OCI-LY7 (cell line): ENCODE measurements at regions not wholly inside any gene's neighbourhood (a gene's known extent, or its start where the extent isn't known, plus 50 kb on each side); places are given as distances from the start of the nearest gene placed in this dataset.
"Not testable (repeated sequence)": the region's sequence is repeated elsewhere in the genome, so short reads cannot be mapped to it uniquely, and the experiment has no call there.

Source experiments
- BruUV-seq: library from RNA; stranded (reverse); fragments of 400-500 nt; replicated peaks from 2 replicates; lab custom pipeline; 2021; lab: Mats Ljungman, UMichigan
- CTCF ChIA-PET: fragments of 300-600 bp; sonication (Branson Sonifier 250); formaldehyde crosslinking; loops from one replicate; lab custom pipeline; 2022; ENCODE audit warnings: antibody characterized with exemption; ENCODE audit not compliant: unreplicated experiment; lab: Charles Lee
- POLR2A ChIA-PET: fragments of 300-600 bp; sonication (Branson Sonifier 250); formaldehyde crosslinking; loops from one replicate; lab custom pipeline; 2022; ENCODE audit warnings: antibody characterized with exemption; lab: Charles Lee
- DNase-seq: peaks from one replicate; pipeline ENCODE4 v3.0.0-alpha.2; 2015; ENCODE audit warnings: low spot score
- H2AFZ ChIP-seq: fragments of 200-600 bp; sonication (generic), shearing (Covaris generic); 2 replicates; pipeline ENCODE4 v1.6.1; 2014; ENCODE audit warnings: mild to moderate bottlenecking, antibody characterized with exemption, low read length, moderate library complexity
- H3K27ac ChIP-seq: fragments of 200-600 bp; sonication (generic); 2 replicates; pipeline ENCODE4 v1.5.1; 2014; ENCODE audit warnings: mixed run types, low read depth, mild to moderate bottlenecking, moderate library complexity, low read length, inconsistent platforms; ENCODE audit not compliant: poor library complexity, severe bottlenecking
- H3K36me3 ChIP-seq: fragments of 200-600 bp; sonication (generic); 2 replicates; pipeline ENCODE4 v1.6.1; 2014; ENCODE audit warnings: mild to moderate bottlenecking, antibody characterized with exemption, low read length, moderate library complexity, mixed read lengths; ENCODE audit not compliant: insufficient read depth
- H3K4me1 ChIP-seq: fragments of 200-600 bp; sonication (generic); 2 replicates; pipeline ENCODE4 v1.5.1; 2014; ENCODE audit warnings: mild to moderate bottlenecking, low read length; ENCODE audit not compliant: insufficient read depth, poor library complexity, severe bottlenecking
- H3K4me2 ChIP-seq: fragments of 200-600 bp; sonication (generic); 2 replicates; pipeline ENCODE4 v1.6.1; 2014; ENCODE audit warnings: mild to moderate bottlenecking, low read length
- H3K4me3 ChIP-seq: fragments of 200-600 bp; sonication (generic); 2 replicates; pipeline ENCODE4 v1.5.1; 2014; ENCODE audit warnings: mild to moderate bottlenecking, low read depth, low read length; ENCODE audit not compliant: poor library complexity, severe bottlenecking
- H3K79me2 ChIP-seq: fragments of 200-600 bp; sonication (generic); 2 replicates; pipeline ENCODE4 v1.6.1; 2016; ENCODE audit warnings: low read depth, mild to moderate bottlenecking, low read length, moderate library complexity, mixed read lengths; ENCODE audit not compliant: insufficient read depth
- H3K9me2 ChIP-seq: fragments of 200-600 bp; sonication (generic); 2 replicates; pipeline ENCODE4 v1.6.1; 2016; ENCODE audit warnings: mild to moderate bottlenecking, low read length, mixed read lengths; ENCODE audit not compliant: insufficient read depth
- H3K9me3 ChIP-seq: fragments of 200-600 bp; sonication (generic); 2 replicates; pipeline ENCODE4 v1.6.1; 2014; ENCODE audit warnings: mild to moderate bottlenecking, mixed run types, low read length, mixed read lengths
- H4K20me1 ChIP-seq: fragments of 200-600 bp; sonication (generic); 2 replicates; pipeline ENCODE4 v1.6.1; 2014; ENCODE audit warnings: mild to moderate bottlenecking, antibody characterized with exemption, low read length, moderate library complexity, mixed read lengths; ENCODE audit not compliant: insufficient read depth
- CTCF ChIP-seq: fragments of 200-600 bp; sonication (generic); conservative IDR thresholded peaks from 2 replicates; pipeline ENCODE4 v1.5.1; 2014; ENCODE audit warnings: mild to moderate bottlenecking, antibody characterized with exemption, low read length, moderate library complexity, mixed read lengths
- EZH2phosphoT487 ChIP-seq: fragments of 200-600 bp; sonication (generic); IDR thresholded peaks from 2 replicates; pipeline ENCODE4 v1.6.1; 2018; ENCODE audit warnings: low read depth, borderline replicate concordance, mild to moderate bottlenecking, mixed run types, antibody characterized with exemption, low read length, moderate library complexity, mixed read lengths
- intact Hi-C: fragments of 100-400 bp; cut with micrococcal nuclease; formaldehyde crosslinking; loops from one replicate; pipeline ENCODE4 v1.10.0; 2022; ENCODE audit not compliant: unreplicated experiment

GRCh38 chr1:30550365-30551220 lies 172.8 kb downstream of the MATN1 start:
- H3K27ac ChIP-seq: no peak overlapping the region
- H3K9me3 ChIP-seq: no peaks in the 10 kb centered on the region
- ChIA-PET POLR2A (no interaction called here), CTCF (no interaction called here)
- intact Hi-C loops: no loop called here
- DNase-seq: no peak
- no peak overlapping the region for H3K4me3 ChIP-seq
- no peaks in the 10 kb centered on the region for H3K36me3 ChIP-seq
- no peaks in the 10 kb centered on the region for H4K20me1 ChIP-seq
- no TSS peak for BruUV-seq
- H3K9me2 ChIP-seq: no peaks in the 10 kb centered on the region
- no peak overlapping the region for H2AFZ ChIP-seq
- TF ChIP-seq CTCF (no peak), EZH2phosphoT487 (no peak)
- no peak overlapping the region for H3K4me2 ChIP-seq
- no peaks in the 10 kb centered on the region for H3K4me1 ChIP-seq
- no peaks in the 10 kb centered on the region for H3K79me2 ChIP-seq

GRCh38 chr1:30549872-30550271 lies 173.5 kb downstream of the MATN1 start:
- H3K4me2 ChIP-seq, H3K9me3 ChIP-seq, H3K9me2 ChIP-seq, H3K27ac ChIP-seq, H3K36me3 ChIP-seq, POLR2A ChIA-PET, BruUV-seq, CTCF ChIA-PET, DNase-seq, H3K4me1 ChIP-seq, intact Hi-C loops, H3K79me2 ChIP-seq, H4K20me1 ChIP-seq, H3K4me3 ChIP-seq, H2AFZ ChIP-seq: not testable (repeated sequence)

GRCh38 chr1:30548294-30548693 lies 175.1 kb downstream of the MATN1 start:
- CTCF ChIA-PET: no interaction called here
- Histone ChIP-seq H3K36me3 (no peaks in the 10 kb centered on the region), H3K79me2 (no peaks in the 10 kb centered on the region), H3K4me3 (no peak overlapping the region), H3K4me2 (no peak overlapping the region), H2AFZ (no peak overlapping the region), H3K4me1 (no peaks in the 10 kb centered on the region), H3K9me2 (no peaks in the 10 kb centered on the region), H4K20me1 (no peaks in the 10 kb centered on the region), H3K9me3 (no peaks in the 10 kb centered on the region), H3K27ac (no peak overlapping the region)
- no TSS peak for BruUV-seq
- POLR2A ChIA-PET: no interaction called here
- no peak for DNase-seq
- TF ChIP-seq EZH2phosphoT487: no peak
- TF ChIP-seq CTCF: no peak
- intact Hi-C loops: no loop called here

GRCh38 chr1:30547326-30547725 lies 176.1 kb downstream of the MATN1 start:
- H3K27ac ChIP-seq, CTCF ChIA-PET, H3K36me3 ChIP-seq, POLR2A ChIA-PET, intact Hi-C loops, H3K4me2 ChIP-seq, H3K4me3 ChIP-seq, BruUV-seq, DNase-seq, H3K9me2 ChIP-seq, H4K20me1 ChIP-seq, H2AFZ ChIP-seq, H3K79me2 ChIP-seq, H3K9me3 ChIP-seq, H3K4me1 ChIP-seq: not testable (repeated sequence)
